ENCODE measurements at regions not wholly inside any gene's neighbourhood (a gene's known extent, or its start where the extent isn't known, plus 50 kb on each side); places are given as distances from the start of the nearest gene placed in this dataset.

DNA sequence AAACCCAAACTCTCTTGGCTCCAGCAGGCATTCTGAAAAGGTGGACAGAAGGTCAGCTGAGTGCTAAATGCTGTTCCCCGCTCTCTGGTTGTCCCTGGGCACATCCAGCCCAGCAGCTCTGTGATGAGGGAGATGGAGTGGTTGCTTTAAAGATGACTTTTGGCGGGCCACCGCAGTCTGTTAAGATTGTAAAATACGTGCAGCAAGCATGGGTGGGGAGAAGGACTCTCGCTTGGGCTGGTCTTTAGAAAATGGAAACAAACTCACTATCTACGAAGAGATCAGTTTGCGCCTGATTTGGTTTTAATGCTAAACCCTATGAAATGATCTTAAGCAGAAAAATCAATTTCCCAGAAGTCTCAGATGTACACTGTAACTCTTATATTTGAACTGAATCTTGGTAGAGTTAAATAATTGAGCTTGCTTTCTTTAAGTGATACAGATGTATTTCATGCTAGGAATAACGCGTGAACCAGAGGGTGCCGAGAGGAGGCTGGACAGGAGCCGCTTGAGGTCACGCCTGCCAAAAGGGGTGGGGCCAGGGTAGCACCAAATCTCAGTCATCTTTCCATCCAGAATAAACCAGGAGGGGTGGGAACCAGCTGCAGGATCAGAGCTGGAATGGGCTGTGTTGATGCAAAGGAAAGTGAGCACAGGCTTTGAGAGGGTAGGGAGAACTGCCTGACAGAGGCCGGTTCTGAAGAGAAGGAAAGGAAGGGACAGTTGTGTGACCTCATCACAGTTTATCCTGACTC is 170.2 kb upstream of the MKI67 start:
- Mint-ChIP-seq H3K4me3 (ENCODE audit: low read depth) (no peak overlapping the region), H3K36me3 (ENCODE audit: low read depth) (no peaks in the 10 kb centered on the region), H3K27me3 (ENCODE audit: low read depth) (no peaks in the 10 kb centered on the region), H3K9me3 (no peaks in the 10 kb centered on the region), H3K4me1 (ENCODE audit: low read depth) (no peaks in the 10 kb centered on the region), H3K27ac (no peak overlapping the region)
- intact Hi-C loops (cut with micrococcal nuclease) = no loop called here
- DNase-seq (ENCODE audit: low spot score) = no peak

DNA sequence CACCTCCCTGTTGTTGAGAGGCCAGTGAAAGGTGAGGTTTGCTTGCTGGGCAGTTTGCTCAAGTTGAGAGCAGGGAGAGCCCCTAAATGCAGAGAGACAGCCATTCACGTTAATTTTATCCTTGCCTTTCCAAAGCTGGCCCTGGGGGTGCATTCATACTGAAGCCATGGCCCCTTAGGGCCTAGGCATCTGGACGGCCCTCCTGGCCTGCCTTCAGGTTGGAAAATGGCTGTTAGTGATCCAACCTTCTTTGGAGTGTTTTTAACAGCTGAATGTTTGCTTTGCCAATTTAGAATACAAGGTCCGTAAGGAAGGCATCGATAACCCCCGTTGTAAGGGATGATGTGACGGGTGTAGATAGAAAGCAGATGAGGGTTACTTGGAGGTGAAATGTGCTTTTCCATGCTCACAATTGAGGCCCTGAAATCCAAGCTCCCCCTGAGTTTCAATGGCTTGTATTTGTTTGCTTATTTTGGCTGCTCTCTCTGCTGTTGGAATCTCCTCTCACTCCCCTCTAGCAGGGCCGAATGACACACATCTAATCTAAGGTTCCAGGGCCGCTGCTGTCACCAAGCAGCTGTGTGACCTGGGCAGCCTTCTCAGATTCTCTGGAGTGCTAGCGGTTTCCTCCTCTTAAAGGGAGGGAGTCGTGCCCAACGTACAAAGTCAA is 171.6 kb upstream of the MKI67 start:
- H3K4me1 Mint-ChIP-seq (ENCODE audit: low read depth) = no peaks in the 10 kb centered on the region
- no peak overlapping the region for H3K4me3 Mint-ChIP-seq (ENCODE audit: low read depth)
- no peaks in the 10 kb centered on the region for H3K36me3 Mint-ChIP-seq (ENCODE audit: low read depth)
- no peak overlapping the region for H3K27ac Mint-ChIP-seq
- no peaks in the 10 kb centered on the region for H3K9me3 Mint-ChIP-seq
- intact Hi-C loops (cut with micrococcal nuclease) = no loop called here
- no peaks in the 10 kb centered on the region for H3K27me3 Mint-ChIP-seq (ENCODE audit: low read depth)
- no peak for DNase-seq (ENCODE audit: low spot score)

DNA sequence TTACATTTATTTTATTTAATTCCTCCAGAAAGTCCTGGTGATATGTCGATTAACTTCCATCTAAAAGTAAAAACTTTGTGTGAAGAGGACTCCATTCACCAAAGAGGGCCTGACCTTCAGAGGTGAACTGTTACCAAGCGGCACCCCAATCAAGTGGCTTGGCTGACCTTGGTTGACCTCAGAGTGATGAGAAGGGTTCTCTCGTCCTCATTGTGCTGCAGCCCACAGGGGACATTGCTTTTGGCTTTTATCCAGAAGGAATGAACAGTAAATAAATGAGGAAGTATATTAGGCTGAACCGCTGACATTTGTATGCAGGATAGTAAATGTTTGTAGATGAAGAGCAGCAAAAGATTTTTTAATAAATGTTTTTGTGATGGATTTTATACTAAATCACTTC is 172.4 kb upstream of the MKI67 start:
- H3K36me3 Mint-ChIP-seq (ENCODE audit: low read depth) = no peaks in the 10 kb centered on the region
- H3K9me3 Mint-ChIP-seq = no peaks in the 10 kb centered on the region
- no peak for DNase-seq (ENCODE audit: low spot score)
- no peak overlapping the region for H3K27ac Mint-ChIP-seq
- no peak overlapping the region for H3K4me3 Mint-ChIP-seq (ENCODE audit: low read depth)
- no peaks in the 10 kb centered on the region for H3K27me3 Mint-ChIP-seq (ENCODE audit: low read depth)
- intact Hi-C loops (cut with micrococcal nuclease) = no loop called here
- H3K4me1 Mint-ChIP-seq (ENCODE audit: low read depth) = no peaks in the 10 kb centered on the region

GRCh38 chr10:128300290-128300824 is 174.1 kb upstream of the MKI67 start:
- DNase-seq (ENCODE audit: low spot score) = no peak
- no peak overlapping the region for H3K27ac Mint-ChIP-seq
- intact Hi-C loops (cut with micrococcal nuclease) = no loop called here
- no peaks in the 10 kb centered on the region for H3K27me3 Mint-ChIP-seq (ENCODE audit: low read depth)
- no peak overlapping the region for H3K4me3 Mint-ChIP-seq (ENCODE audit: low read depth)
- no peaks in the 10 kb centered on the region for H3K4me1 Mint-ChIP-seq (ENCODE audit: low read depth)
- H3K36me3 Mint-ChIP-seq (ENCODE audit: low read depth) = no peaks in the 10 kb centered on the region
- no peaks in the 10 kb centered on the region for H3K9me3 Mint-ChIP-seq

DNA sequence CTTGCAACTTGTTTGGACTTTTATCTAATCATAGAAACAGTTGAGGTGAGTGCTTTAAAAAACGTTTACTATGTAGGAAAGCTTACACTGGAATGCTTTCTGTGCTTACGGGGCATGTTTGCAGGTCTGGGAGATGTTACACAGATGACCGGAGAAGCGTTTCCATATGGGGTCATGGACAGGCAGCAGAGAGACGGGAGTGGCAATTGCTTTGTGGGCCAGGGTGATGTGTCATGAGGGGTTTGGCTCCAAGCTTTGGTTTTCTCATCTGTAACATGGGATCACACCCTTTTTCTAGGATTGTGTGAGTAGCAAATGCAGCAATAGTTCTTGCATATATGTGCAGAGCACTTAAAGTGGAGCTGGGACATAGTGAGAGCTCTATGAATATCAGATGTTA is 174.8 kb upstream of the MKI67 start:
- H3K4me3 Mint-ChIP-seq (ENCODE audit: low read depth) = no peak overlapping the region
- no peaks in the 10 kb centered on the region for H3K36me3 Mint-ChIP-seq (ENCODE audit: low read depth)
- no peaks in the 10 kb centered on the region for H3K27me3 Mint-ChIP-seq (ENCODE audit: low read depth)
- no peak for DNase-seq (ENCODE audit: low spot score)
- H3K9me3 Mint-ChIP-seq = no peaks in the 10 kb centered on the region
- intact Hi-C loops (cut with micrococcal nuclease) = no loop called here
- no peaks in the 10 kb centered on the region for H3K4me1 Mint-ChIP-seq (ENCODE audit: low read depth)
- no peak overlapping the region for H3K27ac Mint-ChIP-seq

DNA sequence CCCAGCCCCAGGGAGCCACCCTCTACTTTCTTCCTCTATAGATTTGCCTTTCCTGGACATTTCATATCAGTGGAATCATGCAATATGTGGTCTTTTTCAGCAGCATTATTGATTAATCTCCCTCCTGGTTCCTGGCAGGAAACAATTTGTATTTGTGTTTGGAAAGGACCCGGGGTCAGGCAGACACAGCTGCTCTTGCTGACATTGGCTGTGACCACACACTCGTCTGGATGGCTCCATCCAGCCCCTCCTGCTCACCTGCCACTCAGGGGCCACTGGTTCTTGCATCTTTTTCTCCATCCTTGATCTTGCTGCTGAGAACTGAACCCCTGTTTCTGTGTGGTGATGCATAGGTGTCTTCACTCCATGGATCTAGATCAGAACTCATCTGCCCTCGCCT is 176.6 kb upstream of the MKI67 start:
- no peak overlapping the region for H3K27ac Mint-ChIP-seq
- H3K36me3 Mint-ChIP-seq (ENCODE audit: low read depth) = no peaks in the 10 kb centered on the region
- H3K9me3 Mint-ChIP-seq = no peaks in the 10 kb centered on the region
- intact Hi-C loops (cut with micrococcal nuclease) = no loop called here
- no peaks in the 10 kb centered on the region for H3K4me1 Mint-ChIP-seq (ENCODE audit: low read depth)
- no peak overlapping the region for H3K4me3 Mint-ChIP-seq (ENCODE audit: low read depth)
- no peaks in the 10 kb centered on the region for H3K27me3 Mint-ChIP-seq (ENCODE audit: low read depth)
- DNase-seq (ENCODE audit: low spot score) = no peak

DNA sequence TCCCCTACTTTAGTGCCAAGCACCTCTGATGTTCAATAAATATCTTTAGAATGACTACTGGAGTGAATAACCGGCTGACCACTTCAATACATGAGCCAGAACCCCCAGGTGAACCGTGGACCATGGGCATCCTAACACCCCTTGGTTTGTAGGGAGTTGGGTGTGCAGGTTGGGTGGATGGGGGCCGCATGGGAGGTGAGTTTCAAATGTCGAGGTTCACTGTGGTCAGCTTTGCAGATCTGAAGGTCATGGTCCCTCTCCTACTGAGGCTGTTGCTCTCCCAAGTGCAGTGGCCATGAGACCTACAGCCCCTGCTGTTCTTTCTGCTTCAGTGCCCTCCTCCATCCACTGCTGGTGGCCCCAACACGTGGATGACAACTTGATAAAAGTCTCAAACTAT is 178.0 kb upstream of the MKI67 start:
- Mint-ChIP-seq H3K4me3 (ENCODE audit: low read depth) (no peak overlapping the region), H3K27me3 (ENCODE audit: low read depth) (no peaks in the 10 kb centered on the region)

DNA sequence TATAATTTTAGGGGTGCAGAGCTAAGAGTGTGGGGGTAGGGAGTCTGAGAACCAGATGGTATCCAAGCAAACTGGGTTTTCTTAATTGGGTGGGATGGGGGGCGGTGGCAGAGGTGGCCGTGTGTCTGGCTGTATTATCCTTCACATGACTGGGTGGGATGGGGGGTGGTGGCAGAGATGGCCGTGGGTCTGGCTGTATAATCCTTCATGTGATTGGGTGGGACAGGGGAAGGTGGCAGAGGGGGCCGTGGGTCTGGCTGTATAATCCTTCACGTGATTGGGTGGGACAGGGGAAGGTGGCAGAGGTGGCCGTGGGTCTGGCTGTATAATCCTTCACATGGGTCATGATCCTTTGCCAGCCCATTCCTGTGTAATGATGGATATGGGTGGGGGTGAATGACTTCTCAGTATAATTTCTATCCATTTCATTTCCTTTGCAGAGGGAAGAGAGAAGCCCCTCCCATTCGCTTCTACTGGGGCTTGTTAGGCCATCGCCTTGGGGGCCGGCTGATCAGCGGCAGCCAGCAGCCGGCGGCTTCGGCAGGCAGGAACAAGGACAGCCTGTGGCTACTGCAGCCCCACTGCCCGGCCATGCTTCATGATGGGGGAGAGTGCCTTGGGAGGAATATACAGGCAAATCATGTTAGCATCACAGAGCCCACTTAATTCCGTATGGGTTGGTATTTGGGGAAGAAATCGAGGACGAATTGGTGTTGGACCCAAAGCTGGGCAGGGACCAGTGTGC is 179.6 kb upstream of the MKI67 start:
- Mint-ChIP-seq H3K4me3 (ENCODE audit: low read depth) (no peak overlapping the region), H3K4me1 (ENCODE audit: low read depth) (no peaks in the 10 kb centered on the region), H3K9me3 (no peaks in the 10 kb centered on the region), H3K36me3 (ENCODE audit: low read depth) (no peaks in the 10 kb centered on the region), H3K27me3 (ENCODE audit: low read depth) (no peaks in the 10 kb centered on the region), H3K27ac (no peak overlapping the region)
- intact Hi-C loops (cut with micrococcal nuclease) = no loop called here
- DNase-seq (ENCODE audit: low spot score) = no peak

More for the DNA sequence above, 178.0 kb upstream of the MKI67 start:
- no peak for DNase-seq (ENCODE audit: low spot score)
- Mint-ChIP-seq H3K4me1 (ENCODE audit: low read depth) (no peaks in the 10 kb centered on the region), H3K27ac (no peak overlapping the region), H3K9me3 (no peaks in the 10 kb centered on the region), H3K36me3 (ENCODE audit: low read depth) (no peaks in the 10 kb centered on the region)
- intact Hi-C loops (cut with micrococcal nuclease) = no loop called here

DNA sequence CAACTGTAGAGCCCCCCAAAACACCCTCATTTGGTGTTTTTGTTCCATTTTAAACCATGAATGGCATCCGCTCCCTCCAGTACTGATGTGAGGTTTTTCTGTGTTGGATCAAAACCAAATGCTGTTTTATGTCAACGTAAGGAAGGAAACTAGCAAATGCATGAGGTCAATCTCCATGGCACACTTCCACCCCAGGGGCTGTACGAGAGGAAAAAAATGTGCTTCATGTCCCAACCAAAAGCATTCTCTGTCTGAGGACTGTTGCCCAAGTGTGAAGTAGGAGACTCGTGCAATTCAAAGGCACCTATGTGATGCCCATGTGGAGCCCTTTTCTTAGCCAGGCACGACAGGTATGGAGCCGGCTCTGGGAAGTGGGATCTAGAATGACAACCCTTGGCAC is 180.3 kb upstream of the MKI67 start:
- Mint-ChIP-seq H3K27ac (no peak overlapping the region), H3K27me3 (ENCODE audit: low read depth) (no peaks in the 10 kb centered on the region), H3K4me3 (ENCODE audit: low read depth) (no peak overlapping the region), H3K36me3 (ENCODE audit: low read depth) (no peaks in the 10 kb centered on the region), H3K4me1 (ENCODE audit: low read depth) (no peaks in the 10 kb centered on the region), H3K9me3 (no peaks in the 10 kb centered on the region)
- intact Hi-C loops (cut with micrococcal nuclease) = no loop called here
- no peak for DNase-seq (ENCODE audit: low spot score)

DNA sequence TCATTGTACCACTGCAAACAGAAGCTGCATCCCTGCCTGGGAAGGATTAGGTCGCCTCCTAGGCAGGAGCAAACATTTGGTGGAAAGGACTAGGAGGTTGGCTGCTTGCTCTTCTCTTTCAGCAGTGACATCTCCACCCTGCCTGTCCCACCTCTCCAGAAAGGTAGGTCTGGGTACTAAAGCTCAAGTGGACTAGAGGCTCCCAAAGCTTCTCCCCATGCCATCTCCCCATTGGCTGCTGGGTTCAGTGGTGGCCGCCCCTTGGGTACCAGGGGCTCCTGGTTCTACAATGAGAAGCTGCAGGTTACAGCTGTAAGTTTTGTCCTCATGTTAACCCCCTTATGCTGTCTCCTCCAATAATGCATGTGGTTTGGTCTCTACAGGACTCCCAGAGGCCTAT is 180.7 kb upstream of the MKI67 start:
- H3K27ac Mint-ChIP-seq = no peak overlapping the region
- H3K27me3 Mint-ChIP-seq (ENCODE audit: low read depth) = no peaks in the 10 kb centered on the region
- H3K4me3 Mint-ChIP-seq (ENCODE audit: low read depth) = no peak overlapping the region
- H3K4me1 Mint-ChIP-seq (ENCODE audit: low read depth) = no peaks in the 10 kb centered on the region
- DNase-seq (ENCODE audit: low spot score) = no peak
- no peaks in the 10 kb centered on the region for H3K36me3 Mint-ChIP-seq (ENCODE audit: low read depth)
- intact Hi-C loops (cut with micrococcal nuclease) = no loop called here
- H3K9me3 Mint-ChIP-seq = no peaks in the 10 kb centered on the region

DNA sequence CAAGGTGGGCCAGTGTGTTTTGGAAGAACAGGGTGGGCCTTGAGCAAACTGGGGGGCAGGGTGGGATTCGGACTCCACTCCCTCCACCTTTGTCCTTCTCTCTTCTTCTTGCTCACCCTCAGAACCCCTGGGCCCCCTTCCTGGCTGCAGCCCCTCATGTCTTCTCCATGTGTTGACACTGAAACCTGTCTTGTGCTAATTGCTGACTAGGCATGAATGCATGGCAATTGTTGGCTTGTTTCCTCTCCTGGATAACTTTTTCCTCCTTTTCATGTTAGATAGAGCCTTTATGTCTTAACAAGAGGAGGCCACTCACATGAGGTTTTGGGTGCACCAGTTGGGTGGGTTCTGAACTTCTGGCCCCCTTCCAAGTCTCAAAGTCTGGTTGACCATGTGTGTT is 181.6 kb upstream of the MKI67 start:
- Mint-ChIP-seq H3K36me3 (ENCODE audit: low read depth) (no peaks in the 10 kb centered on the region), H3K4me3 (ENCODE audit: low read depth) (no peak overlapping the region), H3K27me3 (ENCODE audit: low read depth) (no peaks in the 10 kb centered on the region), H3K4me1 (ENCODE audit: low read depth) (no peaks in the 10 kb centered on the region), H3K9me3 (no peaks in the 10 kb centered on the region), H3K27ac (no peak overlapping the region)
- DNase-seq (ENCODE audit: low spot score) = no peak
- intact Hi-C loops (cut with micrococcal nuclease) = no loop called here

- intact Hi-C loops (cut with micrococcal nuclease) = no loop called here
- H3K9me3 Mint-ChIP-seq = no peaks in the 10 kb centered on the region
- H3K36me3 Mint-ChIP-seq (ENCODE audit: low read depth) = no peaks in the 10 kb centered on the region
- no peak for DNase-seq (ENCODE audit: low spot score)
- H3K27me3 Mint-ChIP-seq (ENCODE audit: low read depth) = no peaks in the 10 kb centered on the region
- no peak overlapping the region for H3K4me3 Mint-ChIP-seq (ENCODE audit: low read depth)
- no peak overlapping the region for H3K27ac Mint-ChIP-seq
- no peaks in the 10 kb centered on the region for H3K4me1 Mint-ChIP-seq (ENCODE audit: low read depth)
Measured at GRCh38 chr10:128310971-128311658, 184.9 kb upstream of the MKI67 start.

Data from activated T-helper 2 cell treated with anti-CD3 and anti-CD28 coated beads, Interferon-gamma antibody, Interleukin-2, Interleukin-4, amounts not matched to agents 10 μg/mL and 5 μg/mL and 100 μg/mL, durations not matched to agents 14 hours and 24 hours and 36 hours (primary cell).